PC-9 (cell line): ENCODE measurements at regions not wholly inside any gene's neighbourhood (a gene's known extent, or its start where the extent isn't known, plus 50 kb on each side); places are given as distances from the start of the nearest gene placed in this dataset.

Experiments
- EZH2 ChIP-seq: fragments of 200-600 bp; sonication (generic); IDR thresholded peaks from 2 replicates; pipeline ENCODE4 v1.8.0; 2017; ENCODE audit warnings: antibody characterized with exemption, low read depth
- TF ChIP-seq, protein P1 (sequence below): fragments of 200-600 bp; sonication (generic); conservative IDR thresholded peaks from 2 replicates; pipeline ENCODE4 v1.6.1; 2017; ENCODE audit warnings: mixed run types, antibody characterized with exemption, mild to moderate bottlenecking, moderate library complexity

DNA sequence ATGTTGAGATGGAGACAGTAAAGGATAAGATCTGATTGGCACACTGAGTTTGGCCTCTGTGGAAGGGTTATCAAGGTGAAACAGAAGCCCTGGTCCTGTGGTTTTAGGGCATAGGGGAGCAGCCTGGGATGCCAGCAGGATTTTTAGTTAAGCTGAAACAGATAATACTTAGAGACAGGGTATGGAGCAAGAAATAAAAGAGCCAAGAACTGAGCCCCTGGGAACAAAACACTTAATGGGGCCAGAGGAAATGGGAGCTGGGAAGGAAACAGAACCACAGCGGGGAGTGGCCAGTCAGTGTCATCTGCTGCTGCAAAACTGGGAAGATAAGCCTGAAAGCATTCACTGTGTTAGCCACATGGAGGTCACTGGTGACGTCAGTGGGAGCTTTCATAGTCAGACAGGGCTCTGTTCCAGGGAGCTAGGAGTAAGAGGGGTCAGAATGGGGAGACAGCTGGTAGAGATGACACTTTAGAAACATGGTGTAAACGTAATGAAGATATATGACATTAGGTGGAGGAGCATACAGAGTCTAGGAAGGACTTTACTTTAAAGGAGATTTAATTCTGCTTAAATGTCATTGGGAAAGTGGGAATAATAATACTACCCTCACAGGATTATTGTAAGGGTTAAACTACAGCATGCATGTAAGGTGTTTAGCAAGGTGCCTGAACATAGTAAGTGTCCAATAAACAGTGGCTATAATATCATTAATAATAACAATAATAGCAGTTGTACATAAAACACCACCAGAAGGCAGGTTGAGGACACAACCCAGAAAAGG is 172.7 kb upstream of the CTNNB1 start:
- TF ChIP-seq, protein P1, sequence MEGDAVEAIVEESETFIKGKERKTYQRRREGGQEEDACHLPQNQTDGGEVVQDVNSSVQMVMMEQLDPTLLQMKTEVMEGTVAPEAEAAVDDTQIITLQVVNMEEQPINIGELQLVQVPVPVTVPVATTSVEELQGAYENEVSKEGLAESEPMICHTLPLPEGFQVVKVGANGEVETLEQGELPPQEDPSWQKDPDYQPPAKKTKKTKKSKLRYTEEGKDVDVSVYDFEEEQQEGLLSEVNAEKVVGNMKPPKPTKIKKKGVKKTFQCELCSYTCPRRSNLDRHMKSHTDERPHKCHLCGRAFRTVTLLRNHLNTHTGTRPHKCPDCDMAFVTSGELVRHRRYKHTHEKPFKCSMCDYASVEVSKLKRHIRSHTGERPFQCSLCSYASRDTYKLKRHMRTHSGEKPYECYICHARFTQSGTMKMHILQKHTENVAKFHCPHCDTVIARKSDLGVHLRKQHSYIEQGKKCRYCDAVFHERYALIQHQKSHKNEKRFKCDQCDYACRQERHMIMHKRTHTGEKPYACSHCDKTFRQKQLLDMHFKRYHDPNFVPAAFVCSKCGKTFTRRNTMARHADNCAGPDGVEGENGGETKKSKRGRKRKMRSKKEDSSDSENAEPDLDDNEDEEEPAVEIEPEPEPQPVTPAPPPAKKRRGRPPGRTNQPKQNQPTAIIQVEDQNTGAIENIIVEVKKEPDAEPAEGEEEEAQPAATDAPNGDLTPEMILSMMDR: no peak
- no peak for TF ChIP-seq EZH2
